Adrenal gland (tissue), 9 donors: ENCODE measurements at regions not wholly inside any gene's neighbourhood (a gene's known extent, or its start where the extent isn't known, plus 50 kb on each side); places are given as distances from the start of the nearest gene placed in this dataset.

Experiments used
- DNase-seq, 7 donors: peaks; one replicate each; pipeline ENCODE4 v3.0.0-alpha.2; 2019 to 2020
- H3K27ac ChIP-seq, 5 donors: fragments of 200-600 bp; sonication (generic) in 4 of 5; 1 replicate in 3 of 5; 2 replicates in 2 of 5; pipeline versions ENCODE4 v1.5.1 to v1.8.0; 2016 to 2020; ENCODE audit warnings: mild to moderate bottlenecking in 1 of 5
- H3K27me3 ChIP-seq: fragments of 200-600 bp; 2 replicates; pipeline ENCODE4 v1.8.0; 2021
- H3K36me3 ChIP-seq, 2 donors: fragments of 200-600 bp; replicated peaks in 1 of 2; 1 replicate in 1 of 2; 2 replicates in 1 of 2; pipeline versions ENCODE4 v1.5.1 to v1.8.0; 2018 to 2022
- H3K4me1 ChIP-seq, 2 donors: fragments of 200-600 bp; replicated peaks in 1 of 2; 1 replicate in 1 of 2; 2 replicates in 1 of 2; pipeline versions ENCODE4 v1.5.1 to v1.8.0; 2018 to 2021
- H3K4me3 ChIP-seq, 4 donors: fragments of 200-600 bp; sonication (generic) in 3 of 4; one replicate each; pipeline ENCODE4 v1.5.1; 2016 to 2018
- H3K9me3 ChIP-seq, 3 donors: fragments of 200-600 bp; sonication (generic) in 1 of 3; replicated peaks in 1 of 3; 1 replicate in 2 of 3; 2 replicates in 1 of 3; pipeline versions ENCODE4 v1.5.1 to v1.8.0; 2016 to 2021
- POLR2A ChIP-seq, 2 donors: fragments of 450-650 bp; IDR thresholded peaks; one replicate each; pipeline ENCODE4 v1.6.1; 2017; ENCODE audit warnings: antibody characterized with exemption in 2 of 2, mild to moderate bottlenecking in 2 of 2, moderate library complexity in 1 of 2
- WGBS, 4 donors: extraction: QIAGEN DNeasy Blood & Tissue Kit in 2 of 4; methylation state at CpG; one replicate each; pipeline versions ENCODE4 v1.1.5 to v1.1.7; 2013 to 2017; 5-methylcytosine and 5-hydroxymethylcytosine counted together
- intact Hi-C, 2 donors: fragments of 100-400 bp; cut with DNase I; formaldehyde crosslinking; loops; one replicate each; pipeline versions ENCODE4 v1.14.1 to v1.15.0; 2022 to 2023
- TF ChIP-seq, protein P1 (sequence below), 6 experiments: fragments of 450-650 bp in 4 of 6; fragments of 200-600 bp in 2 of 6; sonication (generic) in 1 of 6; IDR thresholded peaks; 1 replicate in 5 of 6; 2 replicates in 1 of 6; pipeline versions ENCODE4 v1.5.1 to v1.8.0; 2016 to 2021; ENCODE audit warnings: antibody characterized with exemption in 6 of 6, mild to moderate bottlenecking in 2 of 6, moderate library complexity in 1 of 6
- donor health status: healthy with polysubstance abuse.
- donor health status: Bipolar disorder and iron deficiency.
- donor health status: DM: yes; HTN: yes; CAD: no.
- donor health status: DM: no; HTN: no; CAD: no.
- donor health status: DM: no; HTN: no; CAD: no.

DNA sequence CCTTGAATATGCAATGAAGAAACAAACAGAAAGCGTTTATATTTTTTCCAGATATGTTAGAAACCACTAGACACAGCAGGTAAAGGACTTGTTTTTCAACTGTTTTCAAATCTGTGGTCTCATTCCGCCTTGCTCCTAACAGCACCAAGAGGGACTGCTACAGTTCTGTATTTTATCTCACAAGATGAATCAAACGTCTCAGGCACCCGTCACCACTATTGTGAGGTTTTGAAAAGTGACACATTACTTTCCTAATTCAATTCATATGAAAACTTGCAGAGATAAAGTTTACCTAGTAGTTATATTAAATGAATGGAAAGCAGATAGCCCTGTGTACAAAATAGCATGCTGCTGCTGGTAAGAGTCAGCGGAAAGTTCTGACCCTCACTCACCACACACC, 386.3 kb downstream of the ETS1 start:
- WGBS, 4 donors: 73 to 90% (median 85%) methylated on average over 5 of the region's 5 CpGs
- no peaks in the 10 kb centered on the region for H3K36me3 ChIP-seq
- DNase-seq: no peak
- H3K4me3 ChIP-seq: no peak overlapping the region
- H3K9me3 ChIP-seq: no peaks in the 10 kb centered on the region
- no peak for TF ChIP-seq POLR2A (IDR thresholded peaks at IDR 0.05)
- TF ChIP-seq, protein P1, sequence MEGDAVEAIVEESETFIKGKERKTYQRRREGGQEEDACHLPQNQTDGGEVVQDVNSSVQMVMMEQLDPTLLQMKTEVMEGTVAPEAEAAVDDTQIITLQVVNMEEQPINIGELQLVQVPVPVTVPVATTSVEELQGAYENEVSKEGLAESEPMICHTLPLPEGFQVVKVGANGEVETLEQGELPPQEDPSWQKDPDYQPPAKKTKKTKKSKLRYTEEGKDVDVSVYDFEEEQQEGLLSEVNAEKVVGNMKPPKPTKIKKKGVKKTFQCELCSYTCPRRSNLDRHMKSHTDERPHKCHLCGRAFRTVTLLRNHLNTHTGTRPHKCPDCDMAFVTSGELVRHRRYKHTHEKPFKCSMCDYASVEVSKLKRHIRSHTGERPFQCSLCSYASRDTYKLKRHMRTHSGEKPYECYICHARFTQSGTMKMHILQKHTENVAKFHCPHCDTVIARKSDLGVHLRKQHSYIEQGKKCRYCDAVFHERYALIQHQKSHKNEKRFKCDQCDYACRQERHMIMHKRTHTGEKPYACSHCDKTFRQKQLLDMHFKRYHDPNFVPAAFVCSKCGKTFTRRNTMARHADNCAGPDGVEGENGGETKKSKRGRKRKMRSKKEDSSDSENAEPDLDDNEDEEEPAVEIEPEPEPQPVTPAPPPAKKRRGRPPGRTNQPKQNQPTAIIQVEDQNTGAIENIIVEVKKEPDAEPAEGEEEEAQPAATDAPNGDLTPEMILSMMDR (IDR thresholded peaks at IDR 0.05): no peak
- H3K27ac ChIP-seq: no peak overlapping the region
- no peaks in the 10 kb centered on the region for H3K4me1 ChIP-seq
- intact Hi-C loops: no loop called here
- no peaks in the 10 kb centered on the region for H3K27me3 ChIP-seq

DNA sequence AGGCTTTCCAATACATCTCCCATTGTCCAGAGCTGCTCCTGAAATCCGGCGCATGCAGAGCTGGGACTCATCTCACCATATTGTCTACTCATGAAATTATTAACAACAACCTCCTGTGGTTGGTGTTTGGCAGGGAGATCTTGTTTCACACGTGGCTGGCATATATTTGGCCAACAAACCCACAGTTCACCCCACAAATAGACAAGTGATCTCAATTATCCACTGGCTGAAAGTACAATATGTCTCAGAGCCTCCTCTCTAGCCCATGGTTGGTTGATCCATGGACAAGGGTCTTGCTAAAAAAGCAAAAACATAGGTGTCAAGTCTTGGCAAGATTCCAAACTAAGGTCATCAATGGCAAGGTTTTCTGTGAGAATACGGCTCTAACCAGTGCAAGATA, 386.9 kb downstream of the ETS1 start:
- no peak for TF ChIP-seq POLR2A (IDR thresholded peaks at IDR 0.05)
- Histone ChIP-seq H3K4me3 (no peak overlapping the region), H3K27me3 (no peaks in the 10 kb centered on the region), H3K27ac (no peak overlapping the region), H3K4me1 (no peaks in the 10 kb centered on the region), H3K36me3 (no peaks in the 10 kb centered on the region), H3K9me3 (no peaks in the 10 kb centered on the region)
- no peak for DNase-seq
- intact Hi-C loops: no loop called here
- WGBS, 4 donors: 67 to 79% (median 75%) methylated on average over 4 of the region's 4 CpGs

DNA sequence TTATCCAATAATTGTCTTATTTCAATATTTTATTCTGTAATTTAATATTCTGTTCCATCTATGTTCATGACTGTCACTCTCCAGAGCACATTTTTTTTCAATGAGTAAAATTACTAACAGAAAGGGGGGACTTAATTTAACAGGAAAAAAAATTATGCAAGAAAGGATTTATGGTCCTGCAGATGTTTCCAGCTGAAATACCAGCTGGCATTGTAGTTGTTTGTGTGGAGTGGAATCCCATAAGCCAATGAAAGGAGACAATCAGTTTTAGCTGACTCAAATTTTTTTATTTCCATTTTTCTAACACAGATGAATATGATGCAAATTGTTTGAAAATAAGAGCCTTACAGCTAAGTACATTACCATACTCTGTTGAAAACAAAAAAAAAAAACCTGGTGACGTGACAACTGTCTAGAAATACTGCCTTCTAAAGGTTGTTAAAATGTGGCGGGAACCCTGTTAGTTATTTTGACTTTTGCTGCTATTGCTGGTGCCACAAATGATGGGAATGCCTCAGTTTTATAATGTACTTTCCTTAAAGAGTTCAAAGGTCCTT, 389.1 kb downstream of the ETS1 start:
- no peaks in the 10 kb centered on the region for H3K9me3 ChIP-seq
- H3K4me1 ChIP-seq: no peaks in the 10 kb centered on the region
- 70 to 79% (median 73%) methylated on average over 2 of the region's 2 CpGs for WGBS, 4 donors
- no peaks in the 10 kb centered on the region for H3K27me3 ChIP-seq
- H3K27ac ChIP-seq: no peak overlapping the region
- intact Hi-C loops: no loop called here
- H3K36me3 ChIP-seq: no peaks in the 10 kb centered on the region
- no peak for TF ChIP-seq POLR2A (IDR thresholded peaks at IDR 0.05)
- TF ChIP-seq, protein P1 (IDR thresholded peaks at IDR 0.05): no peak
- no peak overlapping the region for H3K4me3 ChIP-seq
- no peak for DNase-seq

- H3K27ac ChIP-seq: no peak overlapping the region
- H3K27me3 ChIP-seq: no peaks in the 10 kb centered on the region
- DNase-seq: no peak
- H3K4me3 ChIP-seq: no peak overlapping the region
- H3K9me3 ChIP-seq: no peaks in the 10 kb centered on the region
- H3K4me1 ChIP-seq: no peaks in the 10 kb centered on the region
- intact Hi-C loops: no loop called here
- H3K36me3 ChIP-seq: no peaks in the 10 kb centered on the region
- TF ChIP-seq, protein P1 (IDR thresholded peaks at IDR 0.05): no peak
- TF ChIP-seq POLR2A (IDR thresholded peaks at IDR 0.05): no peak
These were observed 391.1 kb downstream of the ETS1 start for GRCh38 chr11:128196235-128196634.

DNA sequence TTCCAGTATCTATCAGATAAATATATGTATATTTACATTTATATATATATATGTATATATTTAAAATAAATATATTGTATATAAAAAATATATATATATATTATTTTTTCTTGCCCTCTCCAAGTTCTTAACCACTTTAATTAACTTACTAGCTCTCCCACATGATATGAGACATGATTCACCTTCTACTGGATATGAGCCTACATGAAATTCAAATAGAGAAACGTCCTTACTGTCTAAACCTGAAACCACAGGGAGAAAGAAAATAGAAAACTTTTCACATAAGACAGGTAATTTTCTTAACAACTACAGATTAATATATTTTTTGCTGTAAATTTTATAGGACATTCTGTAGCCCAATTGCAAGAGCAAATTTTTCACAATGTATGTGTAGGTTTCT, 391.6 kb downstream of the ETS1 start:
- Histone ChIP-seq H3K4me1 (no peaks in the 10 kb centered on the region), H3K4me3 (no peak overlapping the region), H3K27ac (no peak overlapping the region), H3K9me3 (no peaks in the 10 kb centered on the region), H3K36me3 (no peaks in the 10 kb centered on the region), H3K27me3 (no peaks in the 10 kb centered on the region)
- no peak for DNase-seq
- 50 to 68% (median 59%) methylated on average over 1 of the region's 1 CpG for WGBS, 4 donors
- TF ChIP-seq, protein P1 (IDR thresholded peaks at IDR 0.05): no peak
- TF ChIP-seq POLR2A (IDR thresholded peaks at IDR 0.05): no peak
- intact Hi-C loops: no loop called here
